ENCODE measurements at regions not wholly inside any gene's neighbourhood (a gene's known extent, or its start where the extent isn't known, plus 50 kb on each side); places are given as distances from the start of the nearest gene placed in this dataset.
A peak's percentile ranks its signal among the peaks of the same experiment; 100 is the strongest.

- Histone ChIP-seq H3K27ac (ENCODE audit: low read length, poor library complexity, severe bottlenecking) (no peak overlapping the region), H2AFZ (ENCODE audit: low read depth, low read length) (no peak overlapping the region), H4K8ac (ENCODE audit: low read length) (no peak overlapping the region), H3K4me2 (ENCODE audit: low read length, poor library complexity, severe bottlenecking) (no peak overlapping the region), H3K36me3 (ENCODE audit: control insufficient read depth in 1 of 2, insufficient read depth in 2 of 2, low read depth in 1 of 2, low read length in 2 of 2) (no peaks in the 10 kb centered on the region), H2BK5ac (ENCODE audit: low read depth, low read length, poor library complexity, severe bottlenecking) (no peak overlapping the region), H2BK15ac (ENCODE audit: low read depth, poor library complexity, severe bottlenecking) (no peak overlapping the region), H2BK12ac (ENCODE audit: low read length in 2 of 2) (no peak overlapping the region), H3K18ac (ENCODE audit: low read depth in 1 of 2, low read length in 2 of 2) (no peak overlapping the region), H3K14ac (ENCODE audit: low read length in 2 of 2) (no peak overlapping the region), H3K4me3 (ENCODE audit: insufficient read depth in 1 of 2, low read depth in 1 of 2, low read length in 2 of 2) (no peak overlapping the region), H3K4me1 (ENCODE audit: control insufficient read depth, insufficient read depth, low read depth, low read length) (no peaks in the 10 kb centered on the region), H3K23ac (ENCODE audit: low read length in 2 of 2) (no peak overlapping the region), H2AK5ac (ENCODE audit: low read length, severe bottlenecking) (no peak overlapping the region), H3K4ac (ENCODE audit: low read depth in 1 of 2, low read length in 2 of 2) (peak overlapping the region in 1 of 2 experiments; percentile 64), H2BK120ac (ENCODE audit: low read depth, low read length) (no peak overlapping the region), H3K79me1 (replicated peaks; ENCODE audit: low read length, poor library complexity, severe bottlenecking) (no peaks in the 10 kb centered on the region), H3K9me3 (ENCODE audit: control insufficient read depth, low read length) (peaks cover 5% of the 10 kb centered on the region), H3K9ac (ENCODE audit: low read length) (no peak overlapping the region), H3K27me3 (ENCODE audit: control insufficient read depth in 1 of 2, insufficient read depth in 1 of 2, low read length in 2 of 2) (peaks cover 33 to 71% of the 10 kb centered on the region in 2 experiments), H4K91ac (ENCODE audit: low read length) (peak overlapping the region; percentile 39)
- WGBS, result 96% methylated on average over 15 of the region's 15 CpGs
- DNase-seq, result no peak
These were observed 82.5 kb upstream of the SULF2 start for GRCh38 chr20:47867831-47868230.

GRCh38 chr20:47866480-47866879 is 81.2 kb upstream of the SULF2 start:
- H3K9me3 ChIP-seq (ENCODE audit: control insufficient read depth, low read length), result peaks cover 16% of the 10 kb centered on the region
- H2AK5ac ChIP-seq (ENCODE audit: low read length, severe bottlenecking), result no peak overlapping the region
- H3K23ac ChIP-seq (ENCODE audit: low read length in 2 of 2), result no peak overlapping the region
- H3K14ac ChIP-seq (ENCODE audit: low read length in 2 of 2), result no peak overlapping the region
- H2BK12ac ChIP-seq (ENCODE audit: low read length in 2 of 2), result no peak overlapping the region
- no peak overlapping the region for H3K4ac ChIP-seq (ENCODE audit: low read depth in 1 of 2, low read length in 2 of 2)
- H2BK5ac ChIP-seq (ENCODE audit: low read depth, low read length, poor library complexity, severe bottlenecking), result no peak overlapping the region
- H2BK120ac ChIP-seq (ENCODE audit: low read depth, low read length), result no peak overlapping the region
- H3K79me1 ChIP-seq (replicated peaks; ENCODE audit: low read length, poor library complexity, severe bottlenecking), result no peaks in the 10 kb centered on the region
- no peak overlapping the region for H3K18ac ChIP-seq (ENCODE audit: low read depth in 1 of 2, low read length in 2 of 2)
- no peak overlapping the region for H3K9ac ChIP-seq (ENCODE audit: low read length)
- peak overlapping the region; percentile 83 for H4K91ac ChIP-seq (ENCODE audit: low read length)
- no peak overlapping the region for H3K27ac ChIP-seq (ENCODE audit: low read length, poor library complexity, severe bottlenecking)
- no peak overlapping the region for H2AFZ ChIP-seq (ENCODE audit: low read depth, low read length)
- no peak overlapping the region for H3K4me3 ChIP-seq (ENCODE audit: insufficient read depth in 1 of 2, low read depth in 1 of 2, low read length in 2 of 2)
- no peaks in the 10 kb centered on the region for H3K36me3 ChIP-seq (ENCODE audit: control insufficient read depth in 1 of 2, insufficient read depth in 2 of 2, low read depth in 1 of 2, low read length in 2 of 2)
- H2BK15ac ChIP-seq (ENCODE audit: low read depth, poor library complexity, severe bottlenecking), result no peak overlapping the region
- peaks cover 33 to 69% of the 10 kb centered on the region in 2 experiments for H3K27me3 ChIP-seq (ENCODE audit: control insufficient read depth in 1 of 2, insufficient read depth in 1 of 2, low read length in 2 of 2)
- no peak overlapping the region for H4K8ac ChIP-seq (ENCODE audit: low read length)
- DNase-seq, result no peak
- 93% methylated on average over 10 of the region's 10 CpGs for WGBS
- no peak overlapping the region for H3K4me2 ChIP-seq (ENCODE audit: low read length, poor library complexity, severe bottlenecking)
- no peaks in the 10 kb centered on the region for H3K4me1 ChIP-seq (ENCODE audit: control insufficient read depth, insufficient read depth, low read depth, low read length)

GRCh38 chr20:47865912-47866311 is 80.6 kb upstream of the SULF2 start:
- 69% methylated on average over 9 of the region's 9 CpGs for WGBS
- no peak overlapping the region for H3K9ac ChIP-seq (ENCODE audit: low read length)

GRCh38 chr20:47865451-47865850 is 80.2 kb upstream of the SULF2 start:
- H3K14ac ChIP-seq (ENCODE audit: low read length in 2 of 2), result no peak overlapping the region
- H3K9me3 ChIP-seq (ENCODE audit: control insufficient read depth, low read length), result peaks cover 16% of the 10 kb centered on the region
- no peak overlapping the region for H3K4me2 ChIP-seq (ENCODE audit: low read length, poor library complexity, severe bottlenecking)
- no peak overlapping the region for H3K4ac ChIP-seq (ENCODE audit: low read depth in 1 of 2, low read length in 2 of 2)
- H2AK5ac ChIP-seq (ENCODE audit: low read length, severe bottlenecking), result no peak overlapping the region
- H3K23ac ChIP-seq (ENCODE audit: low read length in 2 of 2), result no peak overlapping the region
- no peak overlapping the region for H3K4me3 ChIP-seq (ENCODE audit: insufficient read depth in 1 of 2, low read depth in 1 of 2, low read length in 2 of 2)
- H4K91ac ChIP-seq (ENCODE audit: low read length), result no peak overlapping the region
- no peak overlapping the region for H3K9ac ChIP-seq (ENCODE audit: low read length)
- H2BK5ac ChIP-seq (ENCODE audit: low read depth, low read length, poor library complexity, severe bottlenecking), result no peak overlapping the region
- no peak for DNase-seq
- H2BK120ac ChIP-seq (ENCODE audit: low read depth, low read length), result no peak overlapping the region
- H2BK12ac ChIP-seq (ENCODE audit: low read length in 2 of 2), result no peak overlapping the region
- H3K79me1 ChIP-seq (replicated peaks; ENCODE audit: low read length, poor library complexity, severe bottlenecking), result no peaks in the 10 kb centered on the region
- no peak overlapping the region for H4K8ac ChIP-seq (ENCODE audit: low read length)
- no peak overlapping the region for H3K27ac ChIP-seq (ENCODE audit: low read length, poor library complexity, severe bottlenecking)
- peaks cover 30 to 68% of the 10 kb centered on the region in 2 experiments for H3K27me3 ChIP-seq (ENCODE audit: control insufficient read depth in 1 of 2, insufficient read depth in 1 of 2, low read length in 2 of 2)
- H2BK15ac ChIP-seq (ENCODE audit: low read depth, poor library complexity, severe bottlenecking), result no peak overlapping the region
- H2AFZ ChIP-seq (ENCODE audit: low read depth, low read length), result no peak overlapping the region
- H3K4me1 ChIP-seq (ENCODE audit: control insufficient read depth, insufficient read depth, low read depth, low read length), result no peaks in the 10 kb centered on the region
- H3K36me3 ChIP-seq (ENCODE audit: control insufficient read depth in 1 of 2, insufficient read depth in 2 of 2, low read depth in 1 of 2, low read length in 2 of 2), result no peaks in the 10 kb centered on the region
- WGBS, result 94% methylated on average over 5 of the region's 5 CpGs
- no peak overlapping the region for H3K18ac ChIP-seq (ENCODE audit: low read depth in 1 of 2, low read length in 2 of 2)

More at GRCh38 chr20:47865912-47866311, 80.6 kb upstream of the SULF2 start:
- Histone ChIP-seq H3K14ac (ENCODE audit: low read length in 2 of 2) (no peak overlapping the region), H3K36me3 (ENCODE audit: control insufficient read depth in 1 of 2, insufficient read depth in 2 of 2, low read depth in 1 of 2, low read length in 2 of 2) (no peaks in the 10 kb centered on the region), H3K27ac (ENCODE audit: low read length, poor library complexity, severe bottlenecking) (no peak overlapping the region), H3K23ac (ENCODE audit: low read length in 2 of 2) (no peak overlapping the region), H3K4me1 (ENCODE audit: control insufficient read depth, insufficient read depth, low read depth, low read length) (no peaks in the 10 kb centered on the region), H3K18ac (ENCODE audit: low read depth in 1 of 2, low read length in 2 of 2) (no peak overlapping the region), H2BK12ac (ENCODE audit: low read length in 2 of 2) (no peak overlapping the region), H4K8ac (ENCODE audit: low read length) (no peak overlapping the region), H3K4ac (ENCODE audit: low read depth in 1 of 2, low read length in 2 of 2) (no peak overlapping the region), H3K4me2 (ENCODE audit: low read length, poor library complexity, severe bottlenecking) (no peak overlapping the region), H3K79me1 (replicated peaks; ENCODE audit: low read length, poor library complexity, severe bottlenecking) (no peaks in the 10 kb centered on the region), H3K4me3 (ENCODE audit: insufficient read depth in 1 of 2, low read depth in 1 of 2, low read length in 2 of 2) (no peak overlapping the region), H3K9me3 (ENCODE audit: control insufficient read depth, low read length) (peaks cover 16% of the 10 kb centered on the region), H3K27me3 (ENCODE audit: control insufficient read depth in 1 of 2, insufficient read depth in 1 of 2, low read length in 2 of 2) (peaks cover 30 to 66% of the 10 kb centered on the region in 2 experiments), H2BK5ac (ENCODE audit: low read depth, low read length, poor library complexity, severe bottlenecking) (no peak overlapping the region), H4K91ac (ENCODE audit: low read length) (no peak overlapping the region), H2AFZ (ENCODE audit: low read depth, low read length) (no peak overlapping the region), H2BK15ac (ENCODE audit: low read depth, poor library complexity, severe bottlenecking) (no peak overlapping the region), H2AK5ac (ENCODE audit: low read length, severe bottlenecking) (no peak overlapping the region), H2BK120ac (ENCODE audit: low read depth, low read length) (no peak overlapping the region)
- DNase-seq, result no peak
